Lower leg skin (tissue), 4 donors: ENCODE measurements at regions not wholly inside any gene's neighbourhood (a gene's known extent, or its start where the extent isn't known, plus 50 kb on each side); places are given as distances from the start of the nearest gene placed in this dataset.

Source experiments
- DNase-seq, 2 donors: peaks; one replicate each; pipeline ENCODE4 v3.0.0-alpha.2; 2019; ENCODE audit warnings: low spot score in 2 of 2
- H3K4me3 ChIP-seq: fragments of 200-600 bp; sonication (generic); 2 replicates; pipeline ENCODE4 v1.5.1; 2017; ENCODE audit warnings: mild to moderate bottlenecking, low read depth; ENCODE audit not compliant: poor library complexity, severe bottlenecking
- POLR2A ChIP-seq, 2 donors: fragments of 450-650 bp; IDR thresholded peaks; one replicate each; pipeline ENCODE4 v1.6.1; 2016 to 2017; ENCODE audit warnings: antibody characterized with exemption in 2 of 2, mild to moderate bottlenecking in 1 of 2, moderate library complexity in 1 of 2
- WGBS, 2 donors: methylation state at CpG; one replicate each; pipeline ENCODE4 v1.1.5; 2018; 5-methylcytosine and 5-hydroxymethylcytosine counted together
- intact Hi-C: fragments of 100-400 bp; cut with DNase I; formaldehyde crosslinking; loops from one replicate; pipeline ENCODE4 v1.15.0; 2023; ENCODE audit warnings: low total_unique reads
- TF ChIP-seq, protein P1 (sequence below), 3 donors: fragments of 450-650 bp; IDR thresholded peaks; one replicate each; pipeline ENCODE4 v1.5.1; 2016; ENCODE audit warnings: antibody characterized with exemption in 3 of 3, mild to moderate bottlenecking in 3 of 3, moderate library complexity in 2 of 3

DNA sequence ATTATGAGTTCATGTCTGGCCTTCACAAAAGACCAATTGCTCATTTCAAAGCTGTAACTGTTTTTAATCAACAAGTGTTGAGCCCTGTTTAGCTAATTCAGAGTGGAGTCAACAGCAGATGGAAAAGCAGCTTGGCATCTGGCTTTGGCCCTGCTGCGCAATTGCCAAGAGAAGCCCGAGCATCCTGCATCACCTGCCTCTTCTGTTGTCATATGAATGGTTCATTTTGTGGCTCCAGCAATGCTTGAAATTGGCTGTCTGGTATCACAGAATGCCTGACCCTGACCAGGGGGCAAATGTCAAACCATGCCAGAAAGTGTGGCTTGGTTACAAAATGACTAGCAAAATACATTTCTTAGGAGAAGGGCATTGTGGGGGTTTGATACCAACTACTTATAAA is 296.5 kb upstream of the PHF14 start:
- intact Hi-C loops, result no loop called here
- DNase-seq, result no peak
- TF ChIP-seq POLR2A (IDR thresholded peaks at IDR 0.05), result no peak
- TF ChIP-seq, protein P1, sequence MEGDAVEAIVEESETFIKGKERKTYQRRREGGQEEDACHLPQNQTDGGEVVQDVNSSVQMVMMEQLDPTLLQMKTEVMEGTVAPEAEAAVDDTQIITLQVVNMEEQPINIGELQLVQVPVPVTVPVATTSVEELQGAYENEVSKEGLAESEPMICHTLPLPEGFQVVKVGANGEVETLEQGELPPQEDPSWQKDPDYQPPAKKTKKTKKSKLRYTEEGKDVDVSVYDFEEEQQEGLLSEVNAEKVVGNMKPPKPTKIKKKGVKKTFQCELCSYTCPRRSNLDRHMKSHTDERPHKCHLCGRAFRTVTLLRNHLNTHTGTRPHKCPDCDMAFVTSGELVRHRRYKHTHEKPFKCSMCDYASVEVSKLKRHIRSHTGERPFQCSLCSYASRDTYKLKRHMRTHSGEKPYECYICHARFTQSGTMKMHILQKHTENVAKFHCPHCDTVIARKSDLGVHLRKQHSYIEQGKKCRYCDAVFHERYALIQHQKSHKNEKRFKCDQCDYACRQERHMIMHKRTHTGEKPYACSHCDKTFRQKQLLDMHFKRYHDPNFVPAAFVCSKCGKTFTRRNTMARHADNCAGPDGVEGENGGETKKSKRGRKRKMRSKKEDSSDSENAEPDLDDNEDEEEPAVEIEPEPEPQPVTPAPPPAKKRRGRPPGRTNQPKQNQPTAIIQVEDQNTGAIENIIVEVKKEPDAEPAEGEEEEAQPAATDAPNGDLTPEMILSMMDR (IDR thresholded peaks at IDR 0.05), result no peak
- H3K4me3 ChIP-seq, result no peak overlapping the region
- WGBS, 2 donors, result 76 to 82% methylated on average over 2 of the region's 2 CpGs

DNA sequence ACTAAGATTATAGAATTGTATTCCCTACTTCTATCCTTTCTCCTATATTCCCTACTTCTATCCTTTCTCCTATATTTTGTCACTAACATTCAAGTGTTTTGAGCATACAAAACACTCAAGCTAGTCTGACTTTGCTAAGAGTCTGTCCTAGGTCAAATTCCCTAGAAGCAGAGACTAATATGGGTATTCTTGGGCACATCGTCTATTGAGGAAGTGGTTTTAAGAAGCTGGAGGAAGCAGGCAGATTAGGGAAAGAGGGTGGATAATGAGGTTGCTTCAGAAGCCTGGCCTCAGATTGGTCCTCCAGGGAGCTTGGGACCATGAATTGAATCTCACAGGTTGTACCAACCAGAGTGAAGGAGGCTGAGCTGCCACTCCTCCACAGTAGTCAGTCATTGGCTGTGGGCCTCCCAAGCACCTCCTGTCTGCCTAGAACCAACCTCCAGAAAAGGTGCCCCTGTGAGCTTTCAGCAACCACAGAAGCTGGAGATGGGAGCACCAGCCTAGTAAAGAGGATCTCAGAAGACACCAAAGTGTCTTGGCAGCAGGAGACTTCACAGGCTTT is 295.9 kb upstream of the PHF14 start:
- no peak overlapping the region for H3K4me3 ChIP-seq
- no peak for TF ChIP-seq POLR2A (IDR thresholded peaks at IDR 0.05)
- TF ChIP-seq, protein P1 (IDR thresholded peaks at IDR 0.05), result no peak
- WGBS, 2 donors, result 71 to 76% methylated on average over 1 of the region's 1 CpG
- no peak for DNase-seq
- intact Hi-C loops, result no loop called here

DNA sequence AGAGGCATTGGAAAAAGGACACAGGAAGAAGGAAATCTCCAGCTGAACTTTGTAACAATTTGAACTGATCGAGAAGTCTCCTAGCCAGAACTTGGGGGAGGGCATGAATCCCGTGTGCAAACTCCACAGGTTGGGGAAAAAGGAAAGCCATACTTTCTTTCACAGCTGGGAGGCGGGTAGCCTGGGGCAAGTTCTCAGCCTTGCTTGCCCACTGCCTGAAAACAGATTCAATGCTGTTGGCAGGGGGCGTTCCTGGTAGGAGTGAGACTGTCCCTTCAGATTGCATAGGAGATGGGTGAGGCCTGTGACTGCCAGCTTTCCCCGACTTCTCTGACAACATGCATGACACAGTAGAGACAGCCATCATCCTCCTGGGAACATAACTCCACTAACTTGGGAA is 289.1 kb upstream of the PHF14 start:
- no peak for TF ChIP-seq POLR2A (IDR thresholded peaks at IDR 0.05)
- TF ChIP-seq, protein P1 (IDR thresholded peaks at IDR 0.05), result no peak
- 88 to 89% methylated on average over 5 of the region's 5 CpGs for WGBS, 2 donors
- intact Hi-C loops, result no loop called here
- DNase-seq, result peak in 1 of 2 donors; percentile 68
- H3K4me3 ChIP-seq, result no peak overlapping the region

DNA sequence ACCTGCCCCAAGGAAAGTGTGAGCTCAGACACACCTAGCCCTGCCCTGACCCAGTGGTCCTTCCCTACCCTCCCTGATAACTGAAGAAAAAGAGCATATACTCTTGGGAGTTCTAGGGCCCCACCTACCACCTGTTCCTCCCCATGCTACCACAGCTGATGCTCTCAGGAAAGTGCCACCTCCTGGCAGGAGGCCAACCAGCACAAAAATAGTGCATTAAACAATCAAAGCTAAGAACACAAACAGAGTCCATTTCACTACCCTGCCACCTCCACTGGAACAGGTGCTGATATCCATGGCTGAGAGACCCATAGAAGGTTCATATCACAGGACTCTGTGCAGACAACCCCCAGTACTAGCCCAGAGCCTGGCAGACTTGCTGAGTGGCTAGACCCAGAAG is 288.6 kb upstream of the PHF14 start:
- DNase-seq, result no peak
- intact Hi-C loops, result no loop called here
- TF ChIP-seq, protein P1 (IDR thresholded peaks at IDR 0.05), result no peak
- no peak for TF ChIP-seq POLR2A (IDR thresholded peaks at IDR 0.05)
- H3K4me3 ChIP-seq, result no peak overlapping the region

DNA sequence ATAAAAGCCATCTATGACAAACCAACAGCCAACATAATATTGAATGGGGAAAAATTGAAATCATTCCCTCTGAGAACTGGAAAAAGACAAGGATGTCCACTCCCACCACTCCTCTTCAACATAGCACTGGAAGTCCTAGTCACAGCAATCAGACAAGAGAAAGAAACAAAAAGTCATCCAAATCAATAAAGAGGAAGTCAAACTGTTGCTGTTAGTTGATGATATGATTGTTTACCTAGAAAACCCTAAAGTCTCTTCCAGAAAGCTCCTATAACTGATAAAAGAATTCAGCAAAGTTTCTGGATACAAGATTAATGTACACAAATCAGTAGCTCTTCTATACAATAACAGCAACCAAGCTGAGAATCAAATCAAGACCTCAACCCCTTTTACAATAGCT is 285.1 kb upstream of the PHF14 start:
- intact Hi-C loops, result no loop called here
- TF ChIP-seq, protein P1 (IDR thresholded peaks at IDR 0.05), result no peak
- TF ChIP-seq POLR2A (IDR thresholded peaks at IDR 0.05), result no peak
- no peak for DNase-seq
- no peak overlapping the region for H3K4me3 ChIP-seq

DNA sequence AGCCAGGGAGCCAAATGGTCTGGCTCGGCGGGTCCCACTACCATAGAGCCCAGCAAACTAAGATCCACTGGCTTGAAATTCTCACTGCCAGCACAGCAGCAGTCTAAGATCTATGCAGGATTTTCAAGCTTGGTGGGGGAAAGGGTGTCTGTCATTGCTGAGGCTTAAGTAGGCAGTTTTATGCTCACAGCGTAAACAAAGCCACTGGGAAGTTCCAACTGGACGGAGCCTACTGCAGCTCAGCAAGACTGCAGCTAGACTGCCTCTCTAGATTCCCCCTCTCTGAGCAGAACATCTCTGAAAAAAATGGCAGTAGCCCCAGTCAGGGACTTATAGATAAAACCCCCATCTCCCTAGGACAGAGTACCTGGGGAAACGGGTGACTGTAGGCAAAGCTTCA is 277.6 kb upstream of the PHF14 start:
- no peak overlapping the region for H3K4me3 ChIP-seq
- DNase-seq, result no peak
- WGBS, 2 donors, result 86 to 92% methylated on average over 5 of the region's 5 CpGs
- no peak for TF ChIP-seq POLR2A (IDR thresholded peaks at IDR 0.05)
- TF ChIP-seq, protein P1 (IDR thresholded peaks at IDR 0.05), result no peak
- intact Hi-C loops, result no loop called here
